ENCODE measurements at regions not wholly inside any gene's neighbourhood (a gene's known extent, or its start where the extent isn't known, plus 50 kb on each side); places are given as distances from the start of the nearest gene placed in this dataset.

DNA sequence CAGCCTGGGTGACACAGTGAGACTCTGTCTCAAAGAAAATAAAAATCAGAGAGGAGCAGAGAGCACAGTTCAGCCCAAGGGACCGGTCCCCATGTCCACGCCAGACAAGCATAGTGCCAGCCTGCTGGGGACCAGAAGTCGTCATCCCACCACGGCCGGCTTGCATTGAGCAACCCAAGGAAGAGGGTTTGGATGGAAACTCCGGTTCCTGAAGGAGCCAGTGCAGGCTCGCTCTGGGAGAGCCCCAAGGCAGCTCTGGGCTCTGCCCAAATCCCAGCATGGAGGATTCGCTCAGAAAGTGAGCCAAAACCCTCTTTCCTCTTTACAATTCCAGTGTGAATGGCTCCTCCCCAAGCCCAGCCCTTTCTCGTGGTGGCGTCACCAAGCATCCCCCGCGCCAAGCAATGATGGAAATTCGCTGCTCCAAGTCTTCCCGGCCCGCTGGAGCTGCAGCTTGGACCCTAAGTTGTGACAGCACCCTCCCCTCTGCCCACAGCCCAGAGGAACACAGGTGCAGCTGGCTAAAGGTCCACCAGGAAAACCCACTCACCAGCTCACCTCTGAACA is 64.1 kb upstream of the SLC25A33 start:
- FAIRE-seq (no peak), DNase-seq (ENCODE audit: low read depth) (no peak)
- H3K4me3 ChIP-seq (ENCODE audit: low read depth, low read length): no peak overlapping the region
- no peaks in the 10 kb centered on the region for H3K36me3 ChIP-seq (ENCODE audit: control insufficient read depth, insufficient read depth, low read length)
- H3K27me3 ChIP-seq (ENCODE audit: control insufficient read depth, insufficient read depth, low read length): peaks cover 7% of the 10 kb centered on the region
- TF ChIP-seq CTCF (IDR thresholded peaks at IDR 0.05; ENCODE audit: insufficient read depth, low read length, severe bottlenecking): no peak

DNA sequence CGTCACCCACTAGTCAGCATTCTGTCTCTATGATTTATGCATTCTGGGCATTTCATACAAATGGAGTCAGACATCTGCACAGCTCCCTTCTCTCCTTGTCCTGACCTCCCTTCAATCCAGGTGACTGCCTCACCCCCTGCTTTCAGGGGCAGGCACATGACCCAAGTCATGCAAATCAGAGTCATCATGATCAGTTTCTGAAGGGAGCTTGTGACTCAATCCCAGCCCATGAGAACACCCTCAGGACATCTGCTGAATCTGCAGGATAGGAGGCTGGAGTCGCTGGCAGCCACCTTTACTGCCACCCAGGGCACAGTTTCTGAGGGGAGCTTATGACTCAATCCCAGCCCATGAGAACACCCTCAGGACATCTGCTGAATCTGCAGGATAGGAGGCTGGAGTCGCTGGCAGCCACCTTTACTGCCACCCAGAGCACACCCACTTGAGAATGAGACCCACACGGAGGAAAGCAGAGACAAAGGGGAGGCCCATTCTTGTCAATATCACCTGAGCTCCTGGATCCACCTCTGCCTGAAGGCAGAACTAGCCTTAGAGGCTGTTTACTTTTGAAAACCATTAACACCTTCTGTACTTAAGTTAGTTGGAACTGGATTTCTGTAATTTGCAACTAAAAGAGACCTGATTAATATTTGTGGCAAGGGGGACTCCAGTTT is 62.3 kb upstream of the SLC25A33 start:
- peaks cover 3% of the 10 kb centered on the region for H3K27me3 ChIP-seq (ENCODE audit: control insufficient read depth, insufficient read depth, low read length)
- H3K4me3 ChIP-seq (ENCODE audit: low read depth, low read length): no peak overlapping the region
- FAIRE-seq: peak; percentile 87
- TF ChIP-seq CTCF (IDR thresholded peaks at IDR 0.05; ENCODE audit: insufficient read depth, low read length, severe bottlenecking): no peak
- peak; percentile 94 for DNase-seq (ENCODE audit: low read depth)
- no peaks in the 10 kb centered on the region for H3K36me3 ChIP-seq (ENCODE audit: control insufficient read depth, insufficient read depth, low read length)

- Histone ChIP-seq H3K27me3 (ENCODE audit: control insufficient read depth, insufficient read depth, low read length) (no peaks in the 10 kb centered on the region), H3K4me3 (ENCODE audit: low read depth, low read length) (no peak overlapping the region), H3K36me3 (ENCODE audit: control insufficient read depth, insufficient read depth, low read length) (no peaks in the 10 kb centered on the region)
- no peak for TF ChIP-seq CTCF (IDR thresholded peaks at IDR 0.05; ENCODE audit: insufficient read depth, low read length, severe bottlenecking)
- FAIRE-seq (peak; percentile 70), DNase-seq (ENCODE audit: low read depth) (no peak)
Measured at GRCh38 chr1:9477535-9477934, 61.7 kb upstream of the SLC25A33 start.

DNA sequence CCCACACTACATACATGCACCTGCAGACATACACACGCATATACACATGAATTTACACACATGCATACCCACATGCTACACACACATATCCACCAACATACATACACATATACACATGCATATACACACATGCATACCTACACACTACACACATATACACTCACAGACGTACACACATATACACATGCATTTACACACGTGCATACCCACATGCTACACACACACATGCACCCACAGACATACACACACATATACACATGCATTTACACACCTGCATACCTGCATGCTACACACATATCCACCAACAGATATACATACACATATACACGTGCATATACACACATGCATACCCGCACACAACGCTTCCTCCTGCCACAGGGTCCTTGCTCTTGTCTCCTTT is 61.2 kb upstream of the SLC25A33 start:
- no peak for TF ChIP-seq CTCF (IDR thresholded peaks at IDR 0.05; ENCODE audit: insufficient read depth, low read length, severe bottlenecking)
- H3K27me3 ChIP-seq (ENCODE audit: control insufficient read depth, insufficient read depth, low read length): no peaks in the 10 kb centered on the region
- H3K36me3 ChIP-seq (ENCODE audit: control insufficient read depth, insufficient read depth, low read length): no peaks in the 10 kb centered on the region
- no peak overlapping the region for H3K4me3 ChIP-seq (ENCODE audit: low read depth, low read length)
- no peak for DNase-seq (ENCODE audit: low read depth)
- FAIRE-seq: peak; percentile 91

- no peak for FAIRE-seq
- Histone ChIP-seq H3K4me3 (ENCODE audit: low read depth, low read length) (no peak overlapping the region), H3K27me3 (ENCODE audit: control insufficient read depth, insufficient read depth, low read length) (peaks cover 5% of the 10 kb centered on the region), H3K36me3 (ENCODE audit: control insufficient read depth, insufficient read depth, low read length) (no peaks in the 10 kb centered on the region)
- TF ChIP-seq CTCF (IDR thresholded peaks at IDR 0.05; ENCODE audit: insufficient read depth, low read length, severe bottlenecking): no peak
- DNase-seq (ENCODE audit: low read depth): no peak
Measured at GRCh38 chr1:9481048-9481447, 58.2 kb upstream of the SLC25A33 start.

- Histone ChIP-seq H3K27me3 (ENCODE audit: control insufficient read depth, insufficient read depth, low read length) (peaks cover 8% of the 10 kb centered on the region), H3K4me3 (ENCODE audit: low read depth, low read length) (no peak overlapping the region), H3K36me3 (ENCODE audit: control insufficient read depth, insufficient read depth, low read length) (no peaks in the 10 kb centered on the region)
- no peak for DNase-seq (ENCODE audit: low read depth)
- FAIRE-seq: no peak
- TF ChIP-seq CTCF (IDR thresholded peaks at IDR 0.05; ENCODE audit: insufficient read depth, low read length, severe bottlenecking): no peak
Measured at GRCh38 chr1:9482403-9482802, 56.9 kb upstream of the SLC25A33 start.
